Endothelial cell of umbilical vein (primary cell): ENCODE measurements at regions not wholly inside any gene's neighbourhood (a gene's known extent, or its start where the extent isn't known, plus 50 kb on each side); places are given as distances from the start of the nearest gene placed in this dataset.
"Not testable (repeated sequence)": the region's sequence is repeated elsewhere in the genome, so short reads cannot be mapped to it uniquely, and the experiment has no call there.

Experiments
- BruUV-seq: library from RNA; stranded (reverse); fragments of 400-500 nt; replicated peaks from 2 replicates; lab custom pipeline; 2021; lab: Mats Ljungman, UMichigan
- CTCF ChIA-PET: fragments of 300-600, 350-600 bp; sonication (Branson Sonifier 250); formaldehyde crosslinking; loops from one replicate; lab custom pipeline; 2021; ENCODE audit warnings: antibody characterized with exemption, inconsistent platforms; lab: Charles Lee
- POLR2A ChIA-PET: fragments of 300-600, 350-600 bp; sonication (Branson Sonifier 250); formaldehyde crosslinking; loops from one replicate; lab custom pipeline; 2021; ENCODE audit warnings: antibody characterized with exemption, inconsistent platforms; lab: Charles Lee
- DNase-seq: peaks from one replicate; pipeline ENCODE4 v3.0.0-alpha.2; 2011; ENCODE audit warnings: low read depth, low spot score
- FAIRE-seq: peaks from 2 replicates; lab custom pipeline; 2011; peaks lifted over from hg19 to GRCh38; lab: Jason Lieb, UNC
- H2AFZ ChIP-seq: 2 replicates; pipeline ENCODE4 v1.6.0; 2012; ENCODE audit warnings: low read depth, low read length, control low read depth, inconsistent platforms
- H3K27ac ChIP-seq: 2 replicates; pipeline ENCODE4 v1.5.1; 2011; ENCODE audit warnings: low read depth, mild to moderate bottlenecking, control low read depth, low read length, moderate library complexity; ENCODE audit not compliant: insufficient read depth
- H3K27me3 ChIP-seq, 2 experiments: 2 replicates each; pipeline versions ENCODE4 v1.6.0 to v1.6.1; 2011; ENCODE audit warnings: low read length in 2 of 2, mixed read lengths in 1 of 2; ENCODE audit not compliant: control insufficient read depth in 2 of 2, insufficient read depth in 2 of 2
- H3K36me3 ChIP-seq, 2 experiments: 2 replicates in 1 of 2; 3 replicates in 1 of 2; pipeline ENCODE4 v1.5.1; 2011; ENCODE audit warnings: low read length in 2 of 2, mild to moderate bottlenecking in 1 of 2, moderate library complexity in 1 of 2; ENCODE audit not compliant: control insufficient read depth in 2 of 2, insufficient read depth in 2 of 2; ENCODE audit errors: extremely low read depth in 1 of 2
- H3K4me1 ChIP-seq: 3 replicates; pipeline ENCODE4 v1.5.1; 2011; ENCODE audit warnings: mild to moderate bottlenecking, low read length; ENCODE audit not compliant: control insufficient read depth, insufficient read depth; ENCODE audit errors: extremely low read depth
- H3K4me2 ChIP-seq: 2 replicates; pipeline ENCODE4 v1.6.1; 2011; ENCODE audit warnings: low read length, control low read depth, mixed read lengths; ENCODE audit not compliant: insufficient read depth
- H3K4me3 ChIP-seq, 3 experiments: fragments of 200-600 bp in 1 of 3; sonication (generic), shearing (Covaris generic) in 1 of 3; replicated peaks in 1 of 3; 2 replicates each; pipeline ENCODE4 v1.5.1; 2011 to 2016; ENCODE audit warnings: control low read depth in 3 of 3, low read length in 3 of 3, mild to moderate bottlenecking in 2 of 3, inconsistent platforms in 1 of 3, low read depth in 1 of 3, moderate library complexity in 1 of 3; ENCODE audit not compliant: insufficient read depth in 1 of 3
- H3K79me2 ChIP-seq: 2 replicates; pipeline ENCODE4 v1.6.0; 2012; ENCODE audit warnings: low read length, inconsistent platforms; ENCODE audit not compliant: control insufficient read depth, insufficient read depth
- H3K9ac ChIP-seq: replicated peaks from 2 replicates; pipeline ENCODE3; 2011; ENCODE audit warnings: low read length, control low read depth; ENCODE audit not compliant: insufficient read depth; ENCODE audit errors: extremely low read depth
- H3K9me1 ChIP-seq: replicated peaks from 3 replicates; pipeline ENCODE4 v1.6.0; 2011; ENCODE audit warnings: mild to moderate bottlenecking, low read length; ENCODE audit not compliant: control insufficient read depth, insufficient read depth; ENCODE audit errors: extremely low read depth
- H3K9me3 ChIP-seq: replicated peaks from 2 replicates; pipeline ENCODE4 v1.5.1; 2012; ENCODE audit warnings: low read length, inconsistent platforms; ENCODE audit not compliant: control insufficient read depth, insufficient read depth
- H4K20me1 ChIP-seq: replicated peaks from 2 replicates; pipeline ENCODE3; 2011; ENCODE audit warnings: mild to moderate bottlenecking, low read length; ENCODE audit not compliant: control insufficient read depth, insufficient read depth; ENCODE audit errors: extremely low read depth
- CTCF ChIP-seq, 2 donors: IDR thresholded peaks; 1 replicate in 1 of 2; 2 replicates in 1 of 2; pipeline ENCODE4 v1.5.1; 2011; ENCODE audit warnings: low read length in 2 of 2, mild to moderate bottlenecking in 2 of 2, moderate library complexity in 2 of 2, control low read depth in 1 of 2, inconsistent platforms in 1 of 2, low read depth in 1 of 2; ENCODE audit not compliant: insufficient read depth in 1 of 2; ENCODE audit errors: extremely low read depth in 1 of 2
- EZH2 ChIP-seq: IDR thresholded peaks from 2 replicates; pipeline ENCODE4 v1.6.1; 2012; ENCODE audit warnings: borderline replicate concordance, low read depth, mild to moderate bottlenecking, moderate library complexity, low read length, inconsistent platforms; ENCODE audit not compliant: severe bottlenecking
- FOS ChIP-seq: IDR thresholded peaks from 2 replicates; pipeline ENCODE4 v1.6.1; 2011; ENCODE audit warnings: mild to moderate bottlenecking, low read length, moderate library complexity, borderline replicate concordance; ENCODE audit not compliant: insufficient read depth
- GATA2 ChIP-seq: IDR thresholded peaks from 2 replicates; pipeline ENCODE4 v1.7.0; 2011; ENCODE audit warnings: low read depth, mild to moderate bottlenecking, moderate library complexity, mixed read lengths, low read length; ENCODE audit not compliant: insufficient read length, insufficient read depth
- JUN ChIP-seq: IDR thresholded peaks from 2 replicates; pipeline ENCODE4 v1.6.1; 2011; ENCODE audit warnings: borderline replicate concordance, low read depth; ENCODE audit not compliant: insufficient read length, insufficient read depth
- MYC ChIP-seq: IDR thresholded peaks from one replicate; pipeline ENCODE4 v1.6.1; 2011; ENCODE audit warnings: mild to moderate bottlenecking, low read depth, low read length
- POLR2A ChIP-seq: IDR thresholded peaks from 2 replicates; pipeline ENCODE4 v1.6.1; 2012; ENCODE audit warnings: low read depth, mild to moderate bottlenecking, control low read depth, low read length
- POLR2AphosphoS5 ChIP-seq: IDR thresholded peaks from 2 replicates; pipeline ENCODE4 v1.6.1; 2012; ENCODE audit warnings: low read depth, mild to moderate bottlenecking, control low read depth, low read length, moderate library complexity; ENCODE audit not compliant: insufficient read depth
- dilution Hi-C: fragments of 300-500 bp; cut with MboI; formaldehyde crosslinking; loops from one replicate; pipeline ENCODE4 v1.15.0; 2019; ENCODE audit warnings: low sequenced_read_pairs; ENCODE audit not compliant: extremely low pct_ligation_motif_present
- intact Hi-C: fragments of 100-400 bp; cut with micrococcal nuclease; formaldehyde crosslinking; loops from one replicate; pipeline ENCODE4 v1.10.0; 2022
- TF ChIP-seq, protein P1 (sequence below): IDR thresholded peaks from 2 replicates; pipeline ENCODE4 v1.6.1; 2011; ENCODE audit not compliant: insufficient read depth, insufficient read length

DNA sequence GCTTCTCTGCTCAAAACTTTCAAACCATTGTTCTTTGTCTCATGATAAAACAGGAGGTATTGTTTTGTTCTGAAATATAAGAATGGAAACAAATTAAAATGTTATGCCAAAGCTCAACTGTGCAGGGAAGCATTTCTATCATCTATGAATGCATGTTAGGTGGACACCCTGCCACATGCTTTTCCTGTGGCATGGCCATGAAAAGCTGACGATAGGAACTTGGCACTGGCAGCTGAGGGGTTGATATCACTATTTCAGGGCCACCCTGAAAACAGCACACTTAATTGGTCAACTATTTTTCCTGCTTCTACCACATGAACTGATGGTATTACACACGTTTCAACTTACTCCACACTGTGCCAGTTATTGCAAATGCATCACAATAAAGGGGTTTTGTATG, 157.3 kb downstream of the MREG start:
- dilution Hi-C loops (no loop called here), intact Hi-C loops (no loop called here)
- POLR2A ChIA-PET: no interaction called here
- Histone ChIP-seq H3K36me3 (no peaks in the 10 kb centered on the region), H3K4me1 (peaks cover 10% of the 10 kb centered on the region), H2AFZ (no peak overlapping the region), H3K79me2 (no peaks in the 10 kb centered on the region), H3K9me1 (no peaks in the 10 kb centered on the region), H3K27me3 (no peaks in the 10 kb centered on the region), H3K4me3 (no peak overlapping the region), H3K4me2 (no peak overlapping the region), H3K27ac (no peak overlapping the region), H3K9ac (no peak overlapping the region), H4K20me1 (no peaks in the 10 kb centered on the region), H3K9me3 (no peaks in the 10 kb centered on the region)
- CTCF ChIA-PET: no interaction called here
- TF ChIP-seq MYC (no peak), POLR2AphosphoS5 (no peak), EZH2 (no peak), POLR2A (no peak), JUN (no peak), CTCF (IDR thresholded peaks at IDR 0.05; ENCODE audit: extremely low read depth in 1 of 2, insufficient read depth in 1 of 2, low read depth in 1 of 2, low read length in 2 of 2) (no peak), GATA2 (no peak), FOS (no peak)
- TF ChIP-seq, protein P1, sequence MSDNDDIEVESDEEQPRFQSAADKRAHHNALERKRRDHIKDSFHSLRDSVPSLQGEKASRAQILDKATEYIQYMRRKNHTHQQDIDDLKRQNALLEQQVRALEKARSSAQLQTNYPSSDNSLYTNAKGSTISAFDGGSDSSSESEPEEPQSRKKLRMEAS: no peak
- DNase-seq (peak; percentile 22), FAIRE-seq (no peak)
- no TSS peak for BruUV-seq

- DNase-seq, H3K36me3 ChIP-seq, H3K4me2 ChIP-seq, POLR2A ChIA-PET, CTCF ChIA-PET, H3K9me1 ChIP-seq, H3K4me3 ChIP-seq, H3K79me2 ChIP-seq, BruUV-seq, H3K27me3 ChIP-seq, H3K9me3 ChIP-seq, H4K20me1 ChIP-seq, dilution Hi-C loops, H3K27ac ChIP-seq, H2AFZ ChIP-seq, FAIRE-seq, H3K9ac ChIP-seq, intact Hi-C loops: not testable (repeated sequence)
- H3K4me1 ChIP-seq: peaks cover 18% of the 10 kb centered on the region
These were observed 158.0 kb downstream of the MREG start for GRCh38 chr2:215855308-215855707.
